IPS-15b (cell line): ENCODE measurements at regions not wholly inside any gene's neighbourhood (a gene's known extent, or its start where the extent isn't known, plus 50 kb on each side); places are given as distances from the start of the nearest gene placed in this dataset.

ENCODE experiments used
- H3K27me3 ChIP-seq: one replicate; pipeline ENCODE4 v1.6.1; 2013; ENCODE audit warnings: low read length; ENCODE audit not compliant: control insufficient read depth, insufficient read depth
- H3K36me3 ChIP-seq: one replicate; pipeline ENCODE4 v1.6.1; 2013; ENCODE audit warnings: low read length; ENCODE audit not compliant: control insufficient read depth, insufficient read depth
- H3K4me1 ChIP-seq: one replicate; pipeline ENCODE4 v1.6.1; 2013; ENCODE audit warnings: mild to moderate bottlenecking, low read length; ENCODE audit not compliant: control insufficient read depth, insufficient read depth
- H3K4me3 ChIP-seq: one replicate; pipeline ENCODE4 v1.5.1; 2013; ENCODE audit warnings: low read depth, low read length
- H3K9ac ChIP-seq: one replicate; pipeline ENCODE4 v1.6.1; 2013; ENCODE audit warnings: low read depth, mild to moderate bottlenecking, low read length
- H3K9me3 ChIP-seq: one replicate; pipeline ENCODE4 v1.6.1; 2013; ENCODE audit warnings: mild to moderate bottlenecking, low read length; ENCODE audit not compliant: control insufficient read depth, insufficient read depth

GRCh38 chr7:114312649-114313048 is 102.0 kb upstream of the FOXP2 start:
- Histone ChIP-seq H3K36me3 (no peaks in the 10 kb centered on the region), H3K4me3 (no peak overlapping the region), H3K4me1 (no peaks in the 10 kb centered on the region), H3K9me3 (no peaks in the 10 kb centered on the region), H3K9ac (no peak overlapping the region), H3K27me3 (no peaks in the 10 kb centered on the region)

- Histone ChIP-seq H3K36me3 (no peaks in the 10 kb centered on the region), H3K4me3 (no peak overlapping the region), H3K9ac (no peak overlapping the region), H3K4me1 (no peaks in the 10 kb centered on the region), H3K27me3 (no peaks in the 10 kb centered on the region), H3K9me3 (no peaks in the 10 kb centered on the region)
Observed at GRCh38 chr7:114310345-114311110, 104.1 kb upstream of the FOXP2 start.

GRCh38 chr7:114309729-114310128 is 104.9 kb upstream of the FOXP2 start:
- Histone ChIP-seq H3K27me3 (no peaks in the 10 kb centered on the region), H3K4me3 (no peak overlapping the region), H3K9ac (no peak overlapping the region), H3K4me1 (no peaks in the 10 kb centered on the region), H3K9me3 (no peaks in the 10 kb centered on the region), H3K36me3 (no peaks in the 10 kb centered on the region)

GRCh38 chr7:114303301-114303700 is 111.3 kb upstream of the FOXP2 start:
- H3K9me3 ChIP-seq: no peaks in the 10 kb centered on the region
- H3K27me3 ChIP-seq: no peaks in the 10 kb centered on the region
- H3K36me3 ChIP-seq: no peaks in the 10 kb centered on the region
- no peak overlapping the region for H3K9ac ChIP-seq
- no peak overlapping the region for H3K4me3 ChIP-seq
- H3K4me1 ChIP-seq: no peaks in the 10 kb centered on the region

GRCh38 chr7:114302858-114303257 is 111.8 kb upstream of the FOXP2 start:
- no peaks in the 10 kb centered on the region for H3K4me1 ChIP-seq
- H3K4me3 ChIP-seq: no peak overlapping the region
- no peak overlapping the region for H3K9ac ChIP-seq
- no peaks in the 10 kb centered on the region for H3K27me3 ChIP-seq
- no peaks in the 10 kb centered on the region for H3K9me3 ChIP-seq
- no peaks in the 10 kb centered on the region for H3K36me3 ChIP-seq

DNA sequence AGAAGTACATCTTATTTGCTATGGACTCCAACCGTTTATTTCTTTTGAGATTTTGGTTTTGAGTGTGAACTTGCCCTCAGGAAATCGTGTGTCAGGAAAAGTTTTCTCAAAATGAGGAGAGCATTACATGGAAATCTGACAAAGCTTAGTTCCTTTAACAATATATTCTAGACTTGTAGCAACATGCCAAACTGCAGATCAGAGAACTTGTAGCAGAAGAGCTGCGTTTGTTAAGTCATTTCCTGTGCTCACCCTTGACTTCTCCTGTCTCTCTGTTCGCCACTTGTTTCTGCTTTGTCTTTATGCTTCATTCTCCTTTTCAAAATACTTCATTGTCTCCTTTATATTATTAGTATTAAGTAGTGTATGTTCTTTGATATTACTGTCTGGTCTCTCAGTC is 116.6 kb upstream of the FOXP2 start:
- no peak overlapping the region for H3K4me3 ChIP-seq
- no peaks in the 10 kb centered on the region for H3K9me3 ChIP-seq
- H3K27me3 ChIP-seq: no peaks in the 10 kb centered on the region
- H3K36me3 ChIP-seq: no peaks in the 10 kb centered on the region
- H3K9ac ChIP-seq: no peak overlapping the region
- no peaks in the 10 kb centered on the region for H3K4me1 ChIP-seq

DNA sequence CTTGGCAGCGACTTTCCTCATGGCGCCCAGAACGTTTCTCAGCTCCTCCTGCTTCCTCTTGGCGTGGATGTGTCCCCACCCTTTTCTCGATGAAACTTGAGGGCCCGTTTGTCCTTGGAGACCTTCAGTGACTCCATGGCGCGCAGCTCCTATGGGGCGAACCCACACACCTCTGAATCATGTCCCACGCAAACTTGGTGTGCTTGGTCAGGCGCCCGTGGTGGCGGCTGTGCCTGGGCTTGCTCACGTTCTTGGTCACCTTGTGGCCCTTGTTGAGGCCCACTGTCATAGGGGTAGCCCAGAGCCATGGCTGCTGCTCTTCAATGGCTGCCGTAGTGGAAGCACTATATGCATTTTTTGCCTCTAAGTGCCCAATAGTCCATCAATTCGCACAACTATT is 117.5 kb upstream of the FOXP2 start:
- no peaks in the 10 kb centered on the region for H3K36me3 ChIP-seq
- H3K27me3 ChIP-seq: no peaks in the 10 kb centered on the region
- no peak overlapping the region for H3K9ac ChIP-seq
- H3K4me3 ChIP-seq: no peak overlapping the region
- no peaks in the 10 kb centered on the region for H3K9me3 ChIP-seq
- H3K4me1 ChIP-seq: no peaks in the 10 kb centered on the region

DNA sequence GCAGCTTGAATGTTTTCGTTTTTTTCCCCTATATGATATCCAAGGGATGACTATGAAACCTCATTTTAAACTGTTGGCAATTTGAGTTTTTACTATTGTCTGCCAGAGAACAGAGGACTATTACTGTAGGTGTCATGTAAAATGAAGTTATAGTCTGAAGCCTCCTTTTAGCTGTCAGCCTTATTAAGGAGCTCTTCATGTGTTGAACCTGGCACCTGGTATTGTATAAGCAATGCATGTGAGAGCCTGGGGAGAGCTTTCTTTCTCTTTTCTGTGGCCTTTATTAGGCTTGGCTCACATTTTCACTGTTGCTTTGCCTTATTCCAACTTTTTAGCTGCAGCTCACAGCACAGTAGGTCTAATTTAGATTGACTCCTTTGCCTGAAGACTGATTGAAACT is 119.1 kb upstream of the FOXP2 start:
- Histone ChIP-seq H3K36me3 (no peaks in the 10 kb centered on the region), H3K9me3 (no peaks in the 10 kb centered on the region), H3K4me3 (no peak overlapping the region), H3K9ac (no peak overlapping the region), H3K4me1 (no peaks in the 10 kb centered on the region), H3K27me3 (no peaks in the 10 kb centered on the region)

- no peaks in the 10 kb centered on the region for H3K27me3 ChIP-seq
- no peaks in the 10 kb centered on the region for H3K4me1 ChIP-seq
- H3K36me3 ChIP-seq: no peaks in the 10 kb centered on the region
- no peaks in the 10 kb centered on the region for H3K9me3 ChIP-seq
- H3K4me3 ChIP-seq: no peak overlapping the region
- H3K9ac ChIP-seq: no peak overlapping the region
Observed at GRCh38 chr7:114294036-114294435, 120.6 kb upstream of the FOXP2 start.

DNA sequence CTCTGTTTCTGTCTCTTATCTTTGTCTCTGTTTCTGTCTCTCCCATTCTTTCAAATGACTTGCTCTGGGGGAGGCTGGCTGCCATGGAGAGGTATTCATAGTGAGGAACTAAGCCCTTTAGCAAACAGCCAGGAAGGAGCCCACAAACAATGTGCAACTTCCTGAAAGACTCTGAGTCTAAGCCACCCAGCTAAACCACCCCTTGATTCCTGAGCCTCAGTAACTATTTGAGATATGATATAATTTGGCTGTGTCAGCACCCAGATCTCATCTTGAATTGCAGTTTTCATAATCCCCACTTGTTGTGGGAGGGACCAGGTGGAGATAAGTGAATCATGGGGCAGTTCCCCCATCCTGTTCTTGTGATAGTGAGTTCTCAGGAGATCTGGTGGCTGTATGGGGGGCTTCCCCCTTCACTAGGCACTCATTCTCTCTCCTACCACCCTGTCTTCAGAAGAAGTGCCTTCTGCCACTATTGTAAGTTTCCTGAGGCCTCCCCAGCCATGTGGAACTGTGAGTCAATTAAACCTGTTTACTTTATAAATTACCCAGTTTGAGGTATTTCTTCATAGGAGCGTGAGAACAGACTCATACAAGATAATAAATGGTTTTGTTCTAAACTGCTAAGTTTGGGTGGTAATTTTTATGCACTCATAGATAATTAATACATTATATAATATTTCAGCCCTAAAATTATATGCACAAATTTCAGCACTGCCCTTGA is 121.2 kb upstream of the FOXP2 start:
- H3K36me3 ChIP-seq: no peaks in the 10 kb centered on the region
- no peaks in the 10 kb centered on the region for H3K9me3 ChIP-seq
- H3K27me3 ChIP-seq: no peaks in the 10 kb centered on the region
- H3K4me1 ChIP-seq: no peaks in the 10 kb centered on the region
- H3K4me3 ChIP-seq: no peak overlapping the region
- H3K9ac ChIP-seq: no peak overlapping the region

GRCh38 chr7:114279901-114280300 is 134.7 kb upstream of the FOXP2 start:
- no peak overlapping the region for H3K9ac ChIP-seq
- no peaks in the 10 kb centered on the region for H3K36me3 ChIP-seq
- H3K4me3 ChIP-seq: no peak overlapping the region
- H3K9me3 ChIP-seq: no peaks in the 10 kb centered on the region
- no peaks in the 10 kb centered on the region for H3K27me3 ChIP-seq
- no peaks in the 10 kb centered on the region for H3K4me1 ChIP-seq

- Histone ChIP-seq H3K4me1 (no peaks in the 10 kb centered on the region), H3K36me3 (no peaks in the 10 kb centered on the region), H3K27me3 (no peaks in the 10 kb centered on the region), H3K9me3 (no peaks in the 10 kb centered on the region), H3K4me3 (no peak overlapping the region), H3K9ac (no peak overlapping the region)
Observed at GRCh38 chr7:114273218-114273617, 141.4 kb upstream of the FOXP2 start.
